Endothelial cell of umbilical vein (primary cell): ENCODE measurements at regions not wholly inside any gene's neighbourhood (a gene's known extent, or its start where the extent isn't known, plus 50 kb on each side); places are given as distances from the start of the nearest gene placed in this dataset.

ENCODE experiments used
- BruUV-seq: library from RNA; stranded (reverse); fragments of 400-500 nt; replicated peaks from 2 replicates; lab custom pipeline; 2021; lab: Mats Ljungman, UMichigan
- CTCF ChIA-PET: fragments of 300-600, 350-600 bp; sonication (Branson Sonifier 250); formaldehyde crosslinking; loops from one replicate; lab custom pipeline; 2021; ENCODE audit warnings: antibody characterized with exemption, inconsistent platforms; lab: Charles Lee
- POLR2A ChIA-PET: fragments of 300-600, 350-600 bp; sonication (Branson Sonifier 250); formaldehyde crosslinking; loops from one replicate; lab custom pipeline; 2021; ENCODE audit warnings: antibody characterized with exemption, inconsistent platforms; lab: Charles Lee
- DNase-seq: peaks from one replicate; pipeline ENCODE4 v3.0.0-alpha.2; 2011; ENCODE audit warnings: low read depth, low spot score
- FAIRE-seq: peaks from 2 replicates; lab custom pipeline; 2011; peaks lifted over from hg19 to GRCh38; lab: Jason Lieb, UNC
- H2AFZ ChIP-seq: 2 replicates; pipeline ENCODE4 v1.6.0; 2012; ENCODE audit warnings: low read depth, low read length, control low read depth, inconsistent platforms
- H3K27ac ChIP-seq: 2 replicates; pipeline ENCODE4 v1.5.1; 2011; ENCODE audit warnings: low read depth, mild to moderate bottlenecking, control low read depth, low read length, moderate library complexity; ENCODE audit not compliant: insufficient read depth
- H3K27me3 ChIP-seq, 2 experiments: 2 replicates each; pipeline versions ENCODE4 v1.6.0 to v1.6.1; 2011; ENCODE audit warnings: low read length in 2 of 2, mixed read lengths in 1 of 2; ENCODE audit not compliant: control insufficient read depth in 2 of 2, insufficient read depth in 2 of 2
- H3K36me3 ChIP-seq, 2 experiments: 2 replicates in 1 of 2; 3 replicates in 1 of 2; pipeline ENCODE4 v1.5.1; 2011; ENCODE audit warnings: low read length in 2 of 2, mild to moderate bottlenecking in 1 of 2, moderate library complexity in 1 of 2; ENCODE audit not compliant: control insufficient read depth in 2 of 2, insufficient read depth in 2 of 2; ENCODE audit errors: extremely low read depth in 1 of 2
- H3K4me1 ChIP-seq: 3 replicates; pipeline ENCODE4 v1.5.1; 2011; ENCODE audit warnings: mild to moderate bottlenecking, low read length; ENCODE audit not compliant: control insufficient read depth, insufficient read depth; ENCODE audit errors: extremely low read depth
- H3K4me2 ChIP-seq: 2 replicates; pipeline ENCODE4 v1.6.1; 2011; ENCODE audit warnings: low read length, control low read depth, mixed read lengths; ENCODE audit not compliant: insufficient read depth
- H3K4me3 ChIP-seq, 3 experiments: fragments of 200-600 bp in 1 of 3; sonication (generic), shearing (Covaris generic) in 1 of 3; replicated peaks in 1 of 3; 2 replicates each; pipeline ENCODE4 v1.5.1; 2011 to 2016; ENCODE audit warnings: control low read depth in 3 of 3, low read length in 3 of 3, mild to moderate bottlenecking in 2 of 3, inconsistent platforms in 1 of 3, low read depth in 1 of 3, moderate library complexity in 1 of 3; ENCODE audit not compliant: insufficient read depth in 1 of 3
- H3K79me2 ChIP-seq: 2 replicates; pipeline ENCODE4 v1.6.0; 2012; ENCODE audit warnings: low read length, inconsistent platforms; ENCODE audit not compliant: control insufficient read depth, insufficient read depth
- H3K9ac ChIP-seq: replicated peaks from 2 replicates; pipeline ENCODE3; 2011; ENCODE audit warnings: low read length, control low read depth; ENCODE audit not compliant: insufficient read depth; ENCODE audit errors: extremely low read depth
- H3K9me1 ChIP-seq: replicated peaks from 3 replicates; pipeline ENCODE4 v1.6.0; 2011; ENCODE audit warnings: mild to moderate bottlenecking, low read length; ENCODE audit not compliant: control insufficient read depth, insufficient read depth; ENCODE audit errors: extremely low read depth
- H3K9me3 ChIP-seq: replicated peaks from 2 replicates; pipeline ENCODE4 v1.5.1; 2012; ENCODE audit warnings: low read length, inconsistent platforms; ENCODE audit not compliant: control insufficient read depth, insufficient read depth
- H4K20me1 ChIP-seq: replicated peaks from 2 replicates; pipeline ENCODE3; 2011; ENCODE audit warnings: mild to moderate bottlenecking, low read length; ENCODE audit not compliant: control insufficient read depth, insufficient read depth; ENCODE audit errors: extremely low read depth
- CTCF ChIP-seq, 2 donors: IDR thresholded peaks; 1 replicate in 1 of 2; 2 replicates in 1 of 2; pipeline ENCODE4 v1.5.1; 2011; ENCODE audit warnings: low read length in 2 of 2, mild to moderate bottlenecking in 2 of 2, moderate library complexity in 2 of 2, control low read depth in 1 of 2, inconsistent platforms in 1 of 2, low read depth in 1 of 2; ENCODE audit not compliant: insufficient read depth in 1 of 2; ENCODE audit errors: extremely low read depth in 1 of 2
- EZH2 ChIP-seq: IDR thresholded peaks from 2 replicates; pipeline ENCODE4 v1.6.1; 2012; ENCODE audit warnings: borderline replicate concordance, low read depth, mild to moderate bottlenecking, moderate library complexity, low read length, inconsistent platforms; ENCODE audit not compliant: severe bottlenecking
- FOS ChIP-seq: IDR thresholded peaks from 2 replicates; pipeline ENCODE4 v1.6.1; 2011; ENCODE audit warnings: mild to moderate bottlenecking, low read length, moderate library complexity, borderline replicate concordance; ENCODE audit not compliant: insufficient read depth
- GATA2 ChIP-seq: IDR thresholded peaks from 2 replicates; pipeline ENCODE4 v1.7.0; 2011; ENCODE audit warnings: low read depth, mild to moderate bottlenecking, moderate library complexity, mixed read lengths, low read length; ENCODE audit not compliant: insufficient read length, insufficient read depth
- JUN ChIP-seq: IDR thresholded peaks from 2 replicates; pipeline ENCODE4 v1.6.1; 2011; ENCODE audit warnings: borderline replicate concordance, low read depth; ENCODE audit not compliant: insufficient read length, insufficient read depth
- MAX ChIP-seq: IDR thresholded peaks from 2 replicates; pipeline ENCODE4 v1.6.1; 2011; ENCODE audit not compliant: insufficient read depth, insufficient read length
- MYC ChIP-seq: IDR thresholded peaks from one replicate; pipeline ENCODE4 v1.6.1; 2011; ENCODE audit warnings: mild to moderate bottlenecking, low read depth, low read length
- POLR2A ChIP-seq: IDR thresholded peaks from 2 replicates; pipeline ENCODE4 v1.6.1; 2012; ENCODE audit warnings: low read depth, mild to moderate bottlenecking, control low read depth, low read length
- POLR2AphosphoS5 ChIP-seq: IDR thresholded peaks from 2 replicates; pipeline ENCODE4 v1.6.1; 2012; ENCODE audit warnings: low read depth, mild to moderate bottlenecking, control low read depth, low read length, moderate library complexity; ENCODE audit not compliant: insufficient read depth
- dilution Hi-C: fragments of 300-500 bp; cut with MboI; formaldehyde crosslinking; loops from one replicate; pipeline ENCODE4 v1.15.0; 2019; ENCODE audit warnings: low sequenced_read_pairs; ENCODE audit not compliant: extremely low pct_ligation_motif_present
- intact Hi-C: fragments of 100-400 bp; cut with micrococcal nuclease; formaldehyde crosslinking; loops from one replicate; pipeline ENCODE4 v1.10.0; 2022

GRCh38 chr14:66163023-66163422, 323.1 kb upstream of the CCDC196 start:
- no peak for TF ChIP-seq MYC
- no peak for TF ChIP-seq FOS
- TF ChIP-seq GATA2 = no peak
- TF ChIP-seq MAX = no peak
- no peak for TF ChIP-seq POLR2A
- no peak for TF ChIP-seq POLR2AphosphoS5
- no peak for TF ChIP-seq CTCF (IDR thresholded peaks at IDR 0.05; ENCODE audit: extremely low read depth in 1 of 2, insufficient read depth in 1 of 2, low read depth in 1 of 2, low read length in 2 of 2)
- no peak overlapping the region for H3K4me2 ChIP-seq
- no peaks in the 10 kb centered on the region for H3K36me3 ChIP-seq
- no peak overlapping the region for H3K9ac ChIP-seq
- no peak for DNase-seq
- intact Hi-C loops (no loop called here), dilution Hi-C loops (no loop called here)
- CTCF ChIA-PET = no interaction called here
- no peaks in the 10 kb centered on the region for H3K4me1 ChIP-seq
- FAIRE-seq = no peak
- no TSS peak for BruUV-seq
- no peaks in the 10 kb centered on the region for H3K9me3 ChIP-seq
- H3K27ac ChIP-seq = no peak overlapping the region
- POLR2A ChIA-PET = no interaction called here
- no peak overlapping the region for H3K4me3 ChIP-seq
- H4K20me1 ChIP-seq = no peaks in the 10 kb centered on the region
- no peak overlapping the region for H2AFZ ChIP-seq
- no peaks in the 10 kb centered on the region for H3K79me2 ChIP-seq
- no peaks in the 10 kb centered on the region for H3K9me1 ChIP-seq
- no peaks in the 10 kb centered on the region for H3K27me3 ChIP-seq

GRCh38 chr14:66165337-66165736, 320.8 kb upstream of the CCDC196 start:
- FAIRE-seq = no peak
- POLR2A ChIA-PET = no interaction called here
- TF ChIP-seq POLR2A (no peak), JUN (no peak), FOS (no peak), EZH2 (no peak), GATA2 (no peak), MAX (no peak), MYC (no peak), POLR2AphosphoS5 (no peak), CTCF (IDR thresholded peaks at IDR 0.05; ENCODE audit: extremely low read depth in 1 of 2, insufficient read depth in 1 of 2, low read depth in 1 of 2, low read length in 2 of 2) (no peak)

More at GRCh38 chr14:66165337-66165736, 320.8 kb upstream of the CCDC196 start:
- H4K20me1 ChIP-seq = no peaks in the 10 kb centered on the region
- intact Hi-C loops (no loop called here), dilution Hi-C loops (no loop called here)
- no peaks in the 10 kb centered on the region for H3K27me3 ChIP-seq
- H3K27ac ChIP-seq = no peak overlapping the region
- H3K9me3 ChIP-seq = no peaks in the 10 kb centered on the region
- H3K79me2 ChIP-seq = no peaks in the 10 kb centered on the region
- H3K9me1 ChIP-seq = no peaks in the 10 kb centered on the region
- no peak overlapping the region for H3K4me3 ChIP-seq
- no peak overlapping the region for H2AFZ ChIP-seq
- BruUV-seq = no TSS peak
- H3K9ac ChIP-seq = no peak overlapping the region
- no peak overlapping the region for H3K4me2 ChIP-seq
- H3K4me1 ChIP-seq = no peaks in the 10 kb centered on the region
- no peak for DNase-seq
- CTCF ChIA-PET = no interaction called here
- no peaks in the 10 kb centered on the region for H3K36me3 ChIP-seq
